Muscle of arm (tissue), 1 donor: ENCODE measurements at regions not wholly inside any gene's neighbourhood (a gene's known extent, or its start where the extent isn't known, plus 50 kb on each side); places are given as distances from the start of the nearest gene placed in this dataset.

Source experiments
- DNase-seq: peaks from one replicate; pipeline ENCODE4 v3.0.0-alpha.2; 2013

DNA sequence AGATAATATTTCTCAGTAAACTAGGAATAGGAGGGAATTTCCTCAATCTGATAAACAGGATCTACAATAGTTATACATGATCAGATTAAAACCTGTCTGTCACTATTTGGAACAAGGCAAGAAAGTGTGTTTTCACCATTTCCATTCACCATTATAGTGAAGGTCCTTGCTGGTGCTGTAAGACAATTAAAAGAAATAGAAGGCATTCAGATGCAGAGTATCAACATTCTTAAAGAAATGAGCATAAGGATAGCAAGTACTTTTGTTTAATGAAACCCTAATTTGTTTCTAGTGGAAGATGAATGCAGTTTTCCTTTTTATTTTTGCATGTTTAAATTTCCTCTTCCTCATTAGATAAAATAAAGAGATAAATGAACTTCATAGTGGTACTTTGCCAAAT lies 693.7 kb downstream of the PLCL1 start:
- DNase-seq, result no peak

DNA sequence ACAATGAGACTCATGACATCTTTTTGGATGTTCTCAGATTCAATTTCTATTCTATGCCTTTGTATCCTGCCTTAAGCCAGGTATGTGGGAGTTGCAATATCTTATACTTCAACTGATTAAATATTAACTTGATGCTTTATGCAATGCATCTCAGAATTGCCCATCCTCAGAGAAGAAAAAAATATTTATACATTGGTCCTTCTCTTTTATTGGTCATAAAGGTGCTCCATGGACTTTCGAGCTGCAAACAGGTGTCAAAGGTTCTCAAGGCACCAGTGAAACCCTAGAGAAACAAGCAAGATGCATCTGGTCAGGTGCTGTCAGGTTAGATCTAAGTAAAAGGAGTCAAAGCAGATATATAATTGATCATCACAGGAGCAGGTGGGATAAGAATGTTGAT lies 690.5 kb downstream of the PLCL1 start:
- DNase-seq, result no peak

DNA sequence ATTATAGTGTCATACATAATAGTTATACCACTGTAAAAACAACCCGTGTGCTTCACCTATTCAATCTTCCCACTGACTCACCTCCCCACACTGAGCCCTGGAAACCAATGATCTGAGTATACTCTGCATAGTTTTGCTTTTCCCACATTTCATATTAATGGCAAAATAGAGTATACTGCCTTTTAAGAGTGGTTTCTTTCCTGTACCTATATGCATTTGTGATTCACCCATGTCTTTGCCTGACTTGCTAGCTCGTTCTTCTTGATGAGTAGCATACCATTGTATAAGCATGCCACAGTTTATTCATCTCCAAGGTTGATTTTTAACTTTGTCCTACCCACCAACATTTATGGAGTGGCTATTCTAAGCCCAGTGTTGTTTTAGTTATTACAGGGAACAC lies 686.4 kb downstream of the PLCL1 start:
- DNase-seq, result no peak

DNA sequence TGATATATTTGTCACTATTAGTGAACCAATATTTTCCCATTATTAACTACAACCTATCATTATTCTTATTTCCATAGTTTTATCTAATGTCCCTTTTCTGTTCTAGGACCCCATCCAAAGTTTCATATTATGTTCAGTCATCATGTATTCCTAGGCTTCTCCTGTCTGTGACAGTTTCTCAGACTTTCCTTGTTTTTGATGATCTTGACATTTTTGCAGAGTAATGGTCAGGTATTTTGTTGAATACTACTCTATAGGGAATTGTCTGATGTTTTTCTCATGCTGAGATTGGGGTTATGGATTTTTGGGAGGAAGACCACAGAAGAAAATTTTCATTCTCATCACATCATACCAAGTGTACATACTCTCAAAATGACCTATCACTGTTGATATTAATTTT lies 684.6 kb downstream of the PLCL1 start:
- no peak for DNase-seq

GRCh38 chr2:198483051-198483450 lies 678.7 kb downstream of the PLCL1 start:
- DNase-seq, result no peak

- no peak for DNase-seq
These were observed 674.7 kb downstream of the PLCL1 start for GRCh38 chr2:198479065-198479464.

DNA sequence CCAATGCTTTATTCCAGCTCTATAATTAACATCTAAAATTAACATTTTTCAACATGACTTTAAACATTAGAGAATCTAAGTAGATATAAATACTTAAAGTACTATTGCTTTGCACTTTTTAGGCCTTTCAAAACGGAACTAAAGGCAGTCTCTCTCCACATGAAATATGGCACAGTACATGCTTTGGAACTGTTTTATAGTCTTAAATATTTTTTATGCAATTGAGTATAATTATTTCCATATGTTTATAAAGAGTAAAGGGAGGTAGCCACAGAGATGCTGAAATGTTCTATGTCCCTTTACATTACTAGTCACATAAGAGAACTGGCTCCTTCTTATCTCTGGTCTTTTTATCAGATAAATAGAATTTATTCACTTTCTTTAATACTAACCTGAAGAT lies 674.0 kb downstream of the PLCL1 start:
- DNase-seq, result peak; percentile 25

- DNase-seq, result no peak
These were observed 671.6 kb downstream of the PLCL1 start for GRCh38 chr2:198476007-198476406.

DNA sequence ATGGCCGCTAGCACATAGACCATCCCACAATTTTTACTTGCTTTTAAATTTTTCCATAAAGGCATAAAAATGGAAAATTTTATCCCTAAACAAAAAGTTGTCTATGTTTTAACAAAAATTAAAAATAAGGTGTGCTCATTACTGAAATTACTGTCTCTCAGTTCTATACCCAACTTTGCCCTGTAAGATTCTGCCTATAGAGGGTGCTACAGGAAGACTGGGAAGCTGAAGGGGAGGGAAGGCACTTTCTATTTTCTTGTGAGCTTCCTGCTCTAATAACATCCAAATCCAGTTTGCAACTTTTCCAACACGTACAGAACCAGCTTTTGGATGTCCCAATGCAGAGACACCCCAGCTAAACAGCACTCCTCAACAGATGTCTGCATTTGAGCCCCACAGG lies 666.9 kb downstream of the PLCL1 start:
- no peak for DNase-seq

DNA sequence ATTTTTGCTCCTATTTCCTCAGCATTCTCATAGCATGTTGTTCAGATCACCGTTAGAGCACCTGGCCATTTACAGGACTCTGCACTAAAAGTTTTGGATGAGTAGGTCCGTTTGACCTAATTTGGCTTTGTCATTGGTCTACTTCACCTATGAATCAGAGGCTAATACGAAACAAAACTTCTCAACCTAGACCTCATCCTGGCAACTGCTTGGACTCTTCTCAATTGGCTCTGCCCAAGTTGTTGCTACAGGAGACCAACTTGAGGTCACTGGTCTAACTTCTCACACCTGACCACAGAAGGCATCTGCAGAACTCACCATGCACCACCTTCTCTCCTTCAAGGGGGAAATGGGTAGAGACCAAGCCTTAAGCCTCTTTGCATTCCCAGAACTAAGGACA lies 663.7 kb downstream of the PLCL1 start:
- DNase-seq, result no peak

DNA sequence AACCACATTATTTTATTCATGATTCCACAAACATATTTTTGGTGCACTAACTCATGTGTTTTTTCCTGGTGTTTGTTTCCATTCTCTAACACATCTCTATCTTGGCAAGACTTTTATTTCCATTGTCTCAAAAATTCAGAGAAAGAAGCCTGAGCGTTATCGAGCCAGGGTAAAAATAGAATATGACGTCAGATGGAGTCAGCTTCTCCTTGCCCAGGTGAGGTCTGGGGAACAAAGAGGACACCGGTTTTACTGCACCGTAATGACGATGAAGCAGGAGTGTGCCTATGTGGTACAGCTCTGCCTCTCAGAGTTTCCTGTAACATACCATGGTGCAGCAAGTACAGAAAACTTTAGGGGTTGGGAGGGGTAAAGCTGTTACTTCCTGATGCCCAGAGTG lies 661.6 kb downstream of the PLCL1 start:
- DNase-seq, result no peak

GRCh38 chr2:198456418-198456817 lies 652.0 kb downstream of the PLCL1 start:
- DNase-seq, result no peak

DNA sequence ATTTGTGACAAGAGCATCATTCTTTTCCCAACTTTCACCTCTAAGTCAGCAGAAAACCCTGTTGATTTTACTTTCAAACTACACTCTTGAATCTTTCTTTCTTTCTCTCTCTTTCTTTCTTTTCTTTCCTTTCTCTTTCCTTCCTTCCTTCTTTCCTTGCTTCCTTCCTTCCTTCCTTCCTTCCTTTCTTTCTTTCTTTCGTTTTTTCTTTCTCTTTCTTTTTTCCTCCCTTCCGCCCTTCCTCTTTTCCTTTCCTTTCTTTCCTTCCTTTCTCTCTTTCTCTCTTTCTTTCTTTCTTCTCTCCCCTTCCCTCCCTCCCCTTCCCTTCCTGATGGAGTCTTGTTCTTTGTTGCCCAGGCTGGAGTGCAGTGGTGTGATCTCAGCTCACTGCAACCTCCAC lies 649.5 kb downstream of the PLCL1 start:
- no peak for DNase-seq

DNA sequence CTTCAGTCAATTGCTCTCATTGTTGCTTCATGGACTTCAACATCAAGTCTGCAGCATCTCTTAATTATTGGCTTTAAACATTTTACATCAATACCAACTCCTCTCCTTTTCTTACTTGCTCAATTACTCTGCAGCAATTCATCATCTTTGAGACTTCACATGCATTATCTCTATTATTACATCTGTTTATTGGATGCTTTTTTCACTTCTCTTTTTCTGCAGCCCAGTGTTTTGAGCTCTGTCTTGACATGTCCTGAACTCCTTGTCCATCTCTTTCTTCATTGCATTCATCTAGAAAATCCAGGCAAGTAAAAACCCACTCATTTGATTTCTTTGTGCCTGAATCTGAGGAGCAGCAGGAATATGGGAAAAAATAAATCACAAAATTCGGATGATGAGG lies 647.9 kb downstream of the PLCL1 start:
- no peak for DNase-seq

DNA sequence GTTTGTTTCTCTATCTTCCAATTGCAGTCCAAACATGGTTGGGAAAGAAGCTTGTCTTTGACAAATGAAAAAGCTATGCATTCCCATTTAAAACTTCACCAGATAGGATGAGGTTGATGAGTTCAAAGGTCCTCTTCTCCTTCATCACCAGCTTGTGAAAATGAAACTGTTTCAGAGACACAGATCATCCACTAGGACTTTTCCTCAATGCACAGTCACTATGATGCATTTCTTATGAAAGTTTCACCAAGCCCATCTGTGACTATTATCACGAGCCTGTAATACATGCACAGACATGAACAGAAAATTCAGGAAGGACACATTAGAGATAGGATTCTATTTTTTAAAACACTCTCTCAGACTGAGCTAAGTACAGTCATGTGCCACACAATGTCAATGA lies 644.4 kb downstream of the PLCL1 start:
- DNase-seq, result no peak

DNA sequence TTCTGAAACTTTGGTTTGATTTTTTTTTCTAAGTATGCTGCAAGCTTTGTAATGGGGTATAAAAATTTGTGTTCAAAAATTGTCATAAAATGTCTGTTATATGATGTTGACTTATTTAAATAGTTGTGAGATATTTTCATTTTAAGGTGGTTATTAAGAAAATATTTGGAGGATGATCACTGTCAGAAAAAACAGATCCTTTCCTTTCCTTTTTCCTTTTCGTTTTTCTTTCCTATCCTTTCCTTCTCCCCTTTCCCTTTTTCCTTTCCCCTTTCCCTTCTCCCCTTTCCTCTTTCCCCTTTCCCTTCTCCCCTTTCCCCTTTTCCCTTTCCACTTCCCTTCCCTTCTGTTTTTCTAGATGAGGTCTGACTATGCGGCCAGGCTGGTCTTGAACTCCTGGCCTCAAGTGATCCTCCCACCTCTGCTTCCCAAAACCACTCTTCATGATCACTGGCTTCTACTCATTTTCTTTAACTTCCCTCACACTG lies 640.5 kb downstream of the PLCL1 start:
- DNase-seq, result no peak

GRCh38 chr2:198441901-198442300 lies 637.5 kb downstream of the PLCL1 start:
- DNase-seq, result no peak

GRCh38 chr2:198441246-198441645 lies 636.9 kb downstream of the PLCL1 start:
- DNase-seq, result no peak

GRCh38 chr2:198440833-198441232 lies 636.4 kb downstream of the PLCL1 start:
- no peak for DNase-seq

GRCh38 chr2:198438331-198438730 lies 633.9 kb downstream of the PLCL1 start:
- no peak for DNase-seq

DNA sequence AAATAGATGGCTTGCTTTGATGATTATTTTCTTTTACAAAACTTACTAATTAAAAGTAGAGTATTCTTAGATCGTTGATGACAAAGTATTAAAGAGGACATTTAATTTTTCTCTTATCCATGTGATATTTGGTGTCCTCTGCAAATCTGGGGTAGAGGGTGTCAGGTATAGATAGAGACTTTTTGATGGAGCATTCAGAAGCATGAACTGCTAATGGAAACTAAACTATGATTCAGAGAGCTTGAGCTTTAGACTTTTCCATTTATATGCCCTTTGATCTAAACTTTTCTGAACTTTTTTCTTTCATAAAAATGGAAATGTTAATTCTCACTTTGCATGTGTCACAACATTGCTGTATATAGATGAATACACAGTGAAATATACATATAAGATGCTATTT lies 619.7 kb downstream of the PLCL1 start:
- DNase-seq, result no peak

DNA sequence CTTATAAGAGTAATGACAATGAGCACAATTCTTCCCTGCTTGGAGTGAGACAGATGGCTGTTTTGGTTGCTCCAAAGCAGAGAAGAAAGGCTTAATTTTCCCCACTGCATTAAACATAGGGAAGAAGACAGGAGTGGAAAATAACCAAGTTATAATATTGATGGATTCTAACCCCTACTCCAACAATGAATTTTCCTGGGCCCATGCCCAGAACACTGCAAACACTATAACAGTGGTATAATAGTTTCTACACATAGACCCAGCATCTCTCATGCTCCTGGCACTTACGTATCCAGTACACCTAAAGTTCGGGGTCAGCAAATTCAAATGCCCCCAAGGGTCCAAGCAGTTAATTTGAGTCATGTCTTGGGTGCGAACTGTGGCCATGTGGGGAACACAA lies 613.4 kb downstream of the PLCL1 start:
- peak; percentile 38 for DNase-seq

DNA sequence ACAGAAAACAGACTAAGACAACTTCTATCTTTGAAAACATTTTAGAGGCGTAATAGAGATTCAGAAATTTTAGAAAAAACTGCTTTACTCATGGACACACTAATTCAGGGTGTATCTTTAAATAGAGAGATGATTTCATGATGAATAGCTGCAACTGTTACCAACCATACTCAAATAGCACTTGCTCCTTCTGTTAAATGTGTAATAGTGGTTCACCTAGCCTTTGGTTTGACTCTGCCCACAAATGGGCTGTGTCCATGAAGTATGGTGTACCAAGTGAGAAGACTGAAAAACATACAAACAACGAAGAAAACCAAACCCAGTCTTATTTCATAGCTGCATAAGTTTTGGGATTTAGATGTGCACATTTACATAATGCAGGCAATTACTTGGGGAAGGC lies 610.6 kb downstream of the PLCL1 start:
- DNase-seq, result no peak

DNA sequence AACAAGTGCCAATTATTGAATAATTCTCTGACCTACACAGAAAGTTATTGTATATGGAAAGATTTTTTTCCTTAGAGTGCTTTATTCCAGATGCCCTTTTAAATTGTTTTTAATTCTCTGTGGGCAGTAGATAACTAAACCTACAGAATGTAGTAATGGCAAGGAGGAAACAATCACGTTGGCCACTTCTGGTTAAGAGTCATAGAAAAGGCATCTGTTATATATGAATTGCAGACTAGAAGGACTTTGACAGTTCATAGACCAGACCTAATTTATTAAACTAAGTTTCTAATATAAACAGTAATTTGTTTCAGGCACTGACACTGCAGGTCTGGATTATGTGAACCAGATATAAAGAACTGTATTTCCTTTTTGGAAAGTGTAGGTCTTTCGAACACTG lies 607.5 kb downstream of the PLCL1 start:
- no peak for DNase-seq

DNA sequence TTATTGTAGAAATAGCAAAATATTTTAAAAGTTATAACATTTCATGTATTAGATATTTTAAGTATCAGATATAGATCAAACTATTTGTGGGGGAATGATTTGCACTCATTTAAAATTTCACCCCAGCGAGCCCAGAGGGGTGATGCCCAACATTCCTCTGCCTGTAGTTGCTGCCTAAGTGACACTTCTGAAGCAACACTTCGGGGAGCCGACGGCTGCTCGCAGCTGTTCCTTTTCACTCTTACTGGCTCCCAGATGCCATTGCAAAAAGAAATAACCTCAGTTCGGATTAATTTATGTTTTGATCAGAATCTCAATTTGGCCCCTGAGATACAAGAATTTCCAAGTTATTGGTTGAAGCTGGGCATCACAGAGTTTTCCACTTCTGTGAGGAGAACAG lies 603.8 kb downstream of the PLCL1 start:
- DNase-seq, result no peak
